G401 (cell line): ENCODE measurements at regions not wholly inside any gene's neighbourhood (a gene's known extent, or its start where the extent isn't known, plus 50 kb on each side); places are given as distances from the start of the nearest gene placed in this dataset.
"Not testable (repeated sequence)": the region's sequence is repeated elsewhere in the genome, so short reads cannot be mapped to it uniquely, and the experiment has no call there.

Experiments
- DNase-seq: peaks from one replicate; pipeline ENCODE4 v3.0.0-alpha.2; 2015; ENCODE audit warnings: low spot score
- in situ Hi-C: cut with HindIII; loops from 2 replicates; pipeline ENCODE4 v1.10.0; 2016; ENCODE audit warnings: low sequenced_read_pairs, mixed read lengths

GRCh38 chr12:78269620-78270019, 438.9 kb downstream of the NAV3 start:
- in situ Hi-C loops: no loop called here
- no peak for DNase-seq

DNA sequence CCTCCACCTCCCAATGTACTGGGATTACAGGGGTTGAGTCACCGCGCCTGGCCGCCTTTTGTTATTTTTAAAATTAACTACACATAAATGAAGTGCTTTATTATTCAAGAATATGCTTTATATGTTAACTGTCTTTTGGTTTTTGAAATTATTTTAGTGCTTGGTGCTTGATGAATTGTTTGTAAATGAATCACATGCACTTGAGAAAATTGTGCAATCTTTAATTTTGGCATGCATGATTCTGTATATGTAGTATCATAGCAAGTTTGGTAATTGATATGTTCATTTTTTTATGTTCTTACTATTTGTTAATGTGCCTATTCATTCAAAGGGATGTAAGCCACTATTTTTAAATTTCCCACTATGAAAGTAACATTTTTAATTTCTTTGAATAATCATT, 440.9 kb downstream of the NAV3 start:
- in situ Hi-C loops: no loop called here
- no peak for DNase-seq

DNA sequence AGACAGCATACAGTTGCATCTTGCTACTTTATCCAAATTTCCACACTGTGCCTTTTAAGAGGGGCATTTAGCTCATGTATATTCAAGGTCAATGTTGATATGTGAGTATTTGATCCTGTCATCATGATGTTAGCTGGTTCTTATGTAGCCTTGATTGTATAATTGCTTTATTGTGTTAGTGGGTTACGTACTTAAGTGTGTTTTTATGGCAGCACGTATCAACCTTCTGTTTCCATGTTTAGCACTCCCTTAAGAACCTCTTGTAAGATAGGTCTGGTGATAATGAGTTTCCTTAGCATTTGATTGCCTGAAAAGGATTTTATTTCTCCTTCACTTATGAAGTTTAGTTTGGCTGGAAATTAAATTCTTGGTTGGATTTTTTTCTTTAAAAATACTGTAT, 445.2 kb downstream of the NAV3 start:
- DNase-seq: no peak
- in situ Hi-C loops: no loop called here

- DNase-seq: no peak
- in situ Hi-C loops: no loop called here
Measured at GRCh38 chr12:78278706-78279190, 448.1 kb downstream of the NAV3 start.

DNA sequence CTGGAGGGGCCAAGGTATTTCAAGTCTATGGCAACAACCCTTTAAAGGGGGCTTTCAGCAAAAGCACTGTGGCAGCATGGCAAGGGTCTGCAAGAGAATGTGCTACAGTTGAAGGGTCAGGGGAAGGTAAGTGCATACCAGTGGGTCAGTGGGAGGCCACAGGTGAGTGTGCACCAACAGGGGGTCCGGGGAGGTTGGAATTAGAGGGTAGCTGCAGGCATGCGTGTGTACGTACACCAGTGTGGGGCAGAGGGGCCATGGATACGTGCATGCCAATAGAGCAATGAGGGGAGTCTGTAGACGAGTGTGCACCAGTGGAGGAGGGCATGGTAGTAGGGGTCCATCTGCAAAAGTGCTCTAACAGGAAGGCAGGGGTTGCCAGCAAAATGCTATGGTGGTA, 448.9 kb downstream of the NAV3 start:
- in situ Hi-C loops: no loop called here
- no peak for DNase-seq

DNA sequence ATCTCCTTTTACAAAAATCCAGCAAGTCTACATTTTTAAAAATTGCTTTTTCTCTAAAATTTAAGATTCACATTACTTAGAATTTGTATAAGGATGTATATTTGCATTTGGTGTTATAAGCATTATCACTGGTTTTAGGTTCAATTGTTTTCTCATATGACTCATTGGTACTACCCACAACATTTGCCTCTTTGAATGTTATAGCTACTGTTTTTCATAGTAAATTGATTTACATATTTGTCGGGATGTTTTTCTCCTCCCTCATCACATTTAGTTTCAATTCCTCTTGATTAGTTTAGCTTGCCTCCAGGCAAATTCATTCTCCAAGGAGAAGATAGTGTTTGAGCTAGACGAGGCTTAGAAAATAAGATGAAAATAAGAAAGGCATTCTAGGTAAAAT, 450.4 kb downstream of the NAV3 start:
- in situ Hi-C loops, DNase-seq: not testable (repeated sequence)

DNA sequence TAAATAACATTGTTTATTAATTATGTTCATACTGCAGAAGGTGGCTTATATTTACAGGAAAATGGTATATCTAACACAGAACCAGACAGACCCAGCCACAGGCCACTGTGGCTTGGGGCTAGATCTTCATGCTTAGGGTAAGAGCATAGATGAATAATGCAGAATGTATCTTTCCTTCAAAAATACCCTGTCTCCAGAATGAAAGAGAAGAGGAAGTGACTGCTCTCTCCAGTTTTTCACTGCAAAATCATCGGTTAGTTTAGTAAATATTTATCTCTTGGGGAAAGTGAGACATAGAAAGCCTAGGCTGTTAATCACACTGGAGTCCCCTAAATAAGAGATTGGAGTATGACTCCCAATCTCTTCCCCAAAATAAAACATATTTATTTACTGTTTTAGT, 453.7 kb downstream of the NAV3 start:
- DNase-seq: no peak
- in situ Hi-C loops: no loop called here

DNA sequence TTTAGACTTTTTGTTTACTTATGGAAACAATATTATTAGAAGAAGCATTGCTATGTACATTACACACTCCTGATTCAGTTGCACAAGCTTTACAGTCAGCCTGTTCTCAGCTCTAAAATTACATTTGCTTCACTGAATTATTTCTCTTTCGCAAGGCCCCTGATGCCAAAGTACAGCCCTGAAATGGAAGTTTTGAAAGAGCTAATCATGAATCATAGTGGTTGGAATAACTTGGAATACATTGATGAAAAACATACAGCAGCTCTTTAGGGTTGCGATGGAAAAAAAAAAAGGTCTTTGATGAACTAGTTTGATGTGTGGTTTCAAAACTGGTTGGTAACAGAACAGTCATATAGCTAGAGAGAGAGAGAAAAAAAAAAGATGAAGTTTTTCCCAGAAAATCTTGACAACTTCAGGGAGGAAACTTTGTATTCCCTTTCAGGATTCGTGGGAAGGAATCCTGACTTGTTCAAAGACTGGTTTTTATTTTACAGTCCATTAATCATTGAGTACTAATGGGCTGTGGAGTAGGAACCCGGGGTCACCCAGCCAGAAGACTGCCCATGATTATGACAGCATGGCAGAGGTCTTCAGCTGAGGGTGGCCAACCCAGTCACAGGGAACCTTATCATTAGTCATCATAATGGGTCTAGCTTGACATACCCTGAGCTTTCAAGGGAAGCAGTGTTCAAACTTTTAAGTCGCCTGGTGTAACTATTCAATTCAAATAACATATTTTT, 460.1 kb downstream of the NAV3 start:
- in situ Hi-C loops: no loop called here
- no peak for DNase-seq

- in situ Hi-C loops: no loop called here
- DNase-seq: no peak
Measured at GRCh38 chr12:78293059-78293686, 462.5 kb downstream of the NAV3 start.

GRCh38 chr12:78301282-78301681, 470.6 kb downstream of the NAV3 start:
- in situ Hi-C loops, DNase-seq: not testable (repeated sequence)

DNA sequence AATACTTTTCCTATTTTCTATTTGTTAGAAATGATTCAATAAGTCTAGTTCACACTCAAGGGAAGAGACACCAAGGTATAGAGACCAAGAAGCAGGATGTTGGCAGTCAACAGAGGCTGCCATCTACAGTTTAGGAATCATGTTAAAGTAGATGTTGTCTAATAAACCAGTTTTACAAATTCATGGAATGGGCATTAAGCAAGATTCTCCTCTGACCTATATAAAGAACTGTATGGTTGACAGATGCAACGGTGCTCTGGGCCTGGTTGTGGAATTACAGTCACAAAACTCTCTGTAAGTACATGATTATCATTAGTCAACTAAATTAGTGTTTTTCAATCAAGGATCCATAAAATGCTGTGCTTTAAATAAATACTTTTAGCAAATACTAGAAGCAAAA, 475.1 kb downstream of the NAV3 start:
- no peak for DNase-seq
- in situ Hi-C loops: no loop called here

- no peak for DNase-seq
- in situ Hi-C loops: no loop called here
Measured at GRCh38 chr12:78306236-78306635, 475.5 kb downstream of the NAV3 start.

DNA sequence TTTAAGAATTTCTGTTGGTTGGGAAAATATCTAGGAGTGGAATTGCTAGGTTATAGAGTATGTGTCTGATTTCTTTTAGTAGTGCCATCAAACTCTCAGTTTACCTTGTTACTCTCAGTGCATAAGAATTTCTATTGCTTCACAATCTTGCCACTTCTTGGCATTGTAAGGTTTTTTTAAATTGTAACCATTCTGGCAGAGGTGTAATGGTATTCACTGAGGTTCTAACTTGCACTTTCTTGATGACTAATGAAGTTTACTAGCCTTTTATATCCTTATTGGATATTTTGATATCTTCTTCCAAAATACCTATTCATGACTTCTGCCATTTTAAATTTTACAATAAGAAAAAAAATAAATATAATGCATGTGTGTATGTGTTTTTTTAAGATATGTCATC, 478.0 kb downstream of the NAV3 start:
- in situ Hi-C loops: no loop called here

DNA sequence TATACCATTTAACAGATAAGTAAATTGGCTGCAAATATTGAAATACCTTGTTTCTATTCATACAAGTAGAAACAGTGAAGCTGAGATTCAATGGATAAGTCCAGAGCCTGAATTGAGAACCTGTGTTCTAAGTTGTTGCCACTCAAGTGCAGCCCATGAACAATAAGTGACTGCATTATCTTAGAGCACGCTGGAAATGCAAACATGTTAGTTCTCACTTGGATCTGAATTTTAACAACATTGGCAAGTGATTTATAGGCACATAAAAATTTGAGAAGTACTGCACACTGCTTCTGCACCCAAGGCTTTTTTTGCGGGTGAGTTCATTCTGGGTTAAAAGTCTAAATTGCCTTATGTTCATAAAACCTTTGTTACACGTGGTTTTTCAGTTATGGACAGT, 484.3 kb downstream of the NAV3 start:
- DNase-seq: no peak
- in situ Hi-C loops: no loop called here

More for the DNA sequence above, 478.0 kb downstream of the NAV3 start:
- no peak for DNase-seq

- in situ Hi-C loops: no loop called here
- no peak for DNase-seq
Measured at GRCh38 chr12:78316136-78316535, 485.4 kb downstream of the NAV3 start.

DNA sequence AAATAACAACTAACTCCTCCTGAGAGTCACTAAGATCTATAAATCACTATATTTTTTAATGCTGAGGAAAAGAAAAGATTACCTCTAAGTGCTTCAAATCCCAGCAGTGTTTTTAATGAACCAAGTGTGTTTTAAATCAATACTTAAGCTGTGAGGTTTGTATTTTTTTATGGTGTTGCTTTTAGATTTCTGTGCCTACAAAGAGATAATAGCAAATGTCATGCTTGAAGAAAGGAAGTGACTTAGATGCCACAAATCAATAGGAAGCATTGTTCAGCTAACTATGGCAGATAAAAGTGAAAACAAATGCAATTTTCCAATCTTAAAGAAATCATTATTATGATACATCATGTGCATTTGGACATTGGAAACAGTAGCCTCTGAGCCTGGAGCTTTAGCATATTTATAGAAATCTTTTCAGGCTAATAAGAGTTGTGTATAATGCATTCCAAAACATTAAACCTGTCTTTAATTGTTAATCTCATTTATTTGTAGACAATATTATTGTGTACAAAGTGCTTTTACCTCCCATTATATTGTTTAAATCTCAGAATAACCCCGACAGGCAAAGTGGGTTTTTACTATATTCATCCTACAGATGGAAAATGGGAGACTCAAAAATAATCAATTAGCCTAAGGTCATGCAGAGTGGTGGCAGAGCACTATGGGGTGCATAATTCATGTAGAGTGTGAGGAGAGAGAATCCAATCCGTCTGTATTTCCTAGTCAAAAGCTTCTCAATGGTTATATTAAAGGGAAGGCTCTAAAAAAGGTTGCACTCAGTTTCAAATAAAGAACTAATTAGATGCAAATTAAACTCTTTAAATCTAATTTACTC, 486.2 kb downstream of the NAV3 start:
- DNase-seq: no peak
- in situ Hi-C loops: no loop called here

DNA sequence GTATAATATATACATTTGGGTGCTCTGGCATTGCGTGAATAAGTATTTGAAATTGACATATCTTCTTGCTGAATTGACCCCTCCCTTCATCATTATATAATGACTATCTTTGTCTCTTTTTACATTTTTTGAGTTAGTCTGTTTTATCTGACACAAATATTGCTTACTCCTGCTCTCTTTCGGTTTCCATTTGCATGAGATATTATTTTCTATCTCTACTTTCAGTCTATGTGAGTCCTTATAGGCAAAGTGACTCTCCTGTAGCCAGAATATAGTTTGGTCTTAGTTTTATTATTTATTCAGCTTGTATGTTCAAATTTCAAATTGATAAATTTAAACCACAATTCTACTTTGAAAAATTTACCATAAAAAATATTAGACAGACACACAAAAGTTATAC, 491.0 kb downstream of the NAV3 start:
- no peak for DNase-seq
- in situ Hi-C loops: no loop called here

GRCh38 chr12:78323226-78323625, 492.5 kb downstream of the NAV3 start:
- in situ Hi-C loops: no loop called here
- DNase-seq: no peak

GRCh38 chr12:78324234-78324633, 493.5 kb downstream of the NAV3 start:
- in situ Hi-C loops: no loop called here
- no peak for DNase-seq

DNA sequence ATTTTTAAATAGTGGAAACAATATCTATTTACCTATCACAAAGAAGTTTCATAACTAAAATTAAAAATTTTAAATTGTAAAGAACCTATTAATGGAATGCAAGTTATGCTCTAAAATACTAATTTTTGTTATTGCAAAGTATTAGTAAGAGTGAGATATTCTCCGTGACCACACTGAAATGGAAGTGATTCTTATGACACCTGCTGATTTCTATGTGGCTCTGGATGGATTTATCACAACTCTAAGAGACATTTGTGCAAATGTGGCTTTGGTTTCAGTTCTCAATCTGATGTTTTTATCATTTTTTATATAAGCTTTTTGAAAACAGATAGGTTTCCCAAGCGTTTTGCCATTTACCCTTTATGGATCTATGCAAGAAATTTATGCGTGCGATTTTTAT, 497.8 kb downstream of the NAV3 start:
- DNase-seq: no peak
- in situ Hi-C loops: no loop called here
